WTC11 (cell line): ENCODE measurements at regions not wholly inside any gene's neighbourhood (a gene's known extent, or its start where the extent isn't known, plus 50 kb on each side); places are given as distances from the start of the nearest gene placed in this dataset.

Experiments
- ATAC-seq: fragments of 200-7000 bp; cut with Tn5 transposase; 2 replicates; pipeline ENCODE4 v1.10.0; 2021; ENCODE audit warnings: mild to moderate bottlenecking, moderate library complexity
- CTCF ChIA-PET: fragments of 300-600 bp; sonication (Branson Sonifier 250); formaldehyde crosslinking; loops from one replicate; lab custom pipeline; 2021; ENCODE audit warnings: antibody characterized with exemption; lab: Charles Lee
- POLR2A ChIA-PET: fragments of 350-600 bp; sonication (Branson Sonifier 250); formaldehyde crosslinking; loops from one replicate; lab custom pipeline; 2021; ENCODE audit warnings: antibody characterized with exemption; lab: Charles Lee
- DNase-seq: peaks from one replicate; pipeline ENCODE4 v3.0.0; 2021; ENCODE audit warnings: low spot score
- H3K27ac Mint-ChIP-seq: 2 replicates; pipeline ENCODE4 v1.8.0; 2021; ENCODE audit warnings: mixed read lengths
- H3K27me3 Mint-ChIP-seq: 2 replicates; pipeline ENCODE4 v1.8.0; 2021; ENCODE audit warnings: low read depth, mild to moderate bottlenecking, moderate library complexity, mixed read lengths
- H3K36me3 Mint-ChIP-seq: 2 replicates; pipeline ENCODE4 v1.8.0; 2021; ENCODE audit warnings: mixed read lengths
- H3K4me1 Mint-ChIP-seq: 2 replicates; pipeline ENCODE4 v1.8.0; 2022; ENCODE audit warnings: mixed read lengths
- H3K4me3 Mint-ChIP-seq: 2 replicates; pipeline ENCODE4 v1.8.0; 2021; ENCODE audit warnings: mild to moderate bottlenecking, moderate library complexity, mixed read lengths
- H3K9me3 Mint-ChIP-seq: 2 replicates; pipeline ENCODE4 v1.8.0; 2021; ENCODE audit warnings: mixed read lengths
- CBFB ChIP-seq: sonication (generic); formaldehyde crosslinking; IDR thresholded peaks from 2 replicates; pipeline ENCODE4 v1.8.1; 2022; ENCODE audit warnings: mild to moderate bottlenecking, low read depth, missing genetic modification reagents
- CDX4 ChIP-seq: fragments of 250-450 bp; sonication (Bioruptor Pico); IDR thresholded peaks from 2 replicates; pipeline ENCODE4 v1.9.0; 2021; ENCODE audit warnings: moderate library complexity, mild to moderate bottlenecking, inconsistent platforms, borderline replicate concordance
- CREB1 ChIP-seq: sonication (generic); formaldehyde crosslinking; IDR thresholded peaks from 2 replicates; pipeline ENCODE4 v1.8.0; 2023; ENCODE audit warnings: mild to moderate bottlenecking, missing genetic modification reagents
- CREM ChIP-seq: sonication (generic); formaldehyde crosslinking; IDR thresholded peaks from 2 replicates; pipeline ENCODE4 v1.8.1; 2022; ENCODE audit warnings: mild to moderate bottlenecking, missing genetic modification reagents, moderate library complexity
- ELF4 ChIP-seq: sonication (generic); formaldehyde crosslinking; IDR thresholded peaks from 2 replicates; pipeline ENCODE4 v1.8.1; 2022; ENCODE audit warnings: low read depth, mild to moderate bottlenecking, moderate library complexity, missing genetic modification reagents
- ESRRA ChIP-seq: sonication (generic); formaldehyde crosslinking; IDR thresholded peaks from 2 replicates; pipeline ENCODE4 v1.8.1; 2022; ENCODE audit warnings: mild to moderate bottlenecking, missing genetic modification reagents, borderline replicate concordance
- FOXJ3 ChIP-seq: sonication (generic); formaldehyde crosslinking; IDR thresholded peaks from 2 replicates; pipeline ENCODE4 v1.9.0; 2021; ENCODE audit warnings: missing genetic modification reagents, mild to moderate bottlenecking, borderline replicate concordance
- FOXK1 ChIP-seq: sonication (generic); formaldehyde crosslinking; IDR thresholded peaks from 2 replicates; pipeline ENCODE4 v1.8.0; 2022; ENCODE audit warnings: mild to moderate bottlenecking, moderate library complexity, missing genetic modification reagents
- FOXP4 ChIP-seq: sonication (generic); formaldehyde crosslinking; IDR thresholded peaks from 2 replicates; pipeline ENCODE4 v1.8.0; 2022; ENCODE audit warnings: mild to moderate bottlenecking, missing genetic modification reagents
- IRF1 ChIP-seq: sonication (generic); formaldehyde crosslinking; IDR thresholded peaks from 2 replicates; pipeline ENCODE4 v1.8.0; 2023; ENCODE audit warnings: missing genetic modification reagents
- KAT7 ChIP-seq: sonication (generic); formaldehyde crosslinking; IDR thresholded peaks from 2 replicates; pipeline ENCODE4 v1.8.1; 2023; ENCODE audit warnings: missing genetic modification reagents, mild to moderate bottlenecking, borderline replicate concordance
- MLX ChIP-seq: sonication (generic); formaldehyde crosslinking; IDR thresholded peaks from 2 replicates; pipeline ENCODE4 v1.8.1; 2023; ENCODE audit warnings: mild to moderate bottlenecking, missing genetic modification reagents, moderate library complexity
- MXD4 ChIP-seq: fragments of 250-450 bp; sonication (Bioruptor Pico); IDR thresholded peaks from 2 replicates; pipeline ENCODE4 v1.8.0; 2021; ENCODE audit warnings: mild to moderate bottlenecking, moderate library complexity, borderline replicate concordance
- NFE2L1 ChIP-seq: sonication (generic); formaldehyde crosslinking; IDR thresholded peaks from 2 replicates; pipeline ENCODE4 v1.8.1; 2023; ENCODE audit warnings: missing genetic modification reagents
- SMAD3 ChIP-seq: sonication (generic); formaldehyde crosslinking; IDR thresholded peaks from 2 replicates; pipeline ENCODE4 v1.8.0; 2022; ENCODE audit warnings: missing genetic modification reagents, mild to moderate bottlenecking, borderline replicate concordance
- TP53 ChIP-seq: sonication (generic); formaldehyde crosslinking; IDR thresholded peaks from 2 replicates; pipeline ENCODE4 v1.8.1; 2023; ENCODE audit warnings: mild to moderate bottlenecking, missing genetic modification reagents
- USF1 ChIP-seq: sonication (generic); formaldehyde crosslinking; IDR thresholded peaks from 2 replicates; pipeline ENCODE4 v1.8.0; 2022; ENCODE audit warnings: mild to moderate bottlenecking, missing genetic modification reagents
- ZNF317 ChIP-seq: sonication (generic); formaldehyde crosslinking; IDR thresholded peaks from 2 replicates; pipeline ENCODE4 v1.8.1; 2023; ENCODE audit warnings: low read depth, mild to moderate bottlenecking, moderate library complexity, missing genetic modification reagents, borderline replicate concordance
- ZNF416 ChIP-seq: fragments of 250-450 bp; sonication (Bioruptor Pico); IDR thresholded peaks from 2 replicates; pipeline ENCODE4 v1.9.0; 2021; ENCODE audit warnings: mild to moderate bottlenecking, inconsistent platforms
- ZNF512 ChIP-seq: sonication (generic); formaldehyde crosslinking; IDR thresholded peaks from 2 replicates; pipeline ENCODE4 v1.8.1; 2022; ENCODE audit warnings: missing genetic modification reagents, borderline replicate concordance
- ZNF671 ChIP-seq: fragments of 250-450 bp; sonication (Bioruptor Pico); IDR thresholded peaks from 2 replicates; pipeline ENCODE4 v1.8.0; 2021; ENCODE audit warnings: mild to moderate bottlenecking
- TF ChIP-seq, protein P1 (sequence below): sonication (generic); formaldehyde crosslinking; IDR thresholded peaks from 2 replicates; pipeline ENCODE4 v1.8.1; 2022; ENCODE audit warnings: low read depth, mild to moderate bottlenecking, moderate library complexity, missing genetic modification reagents, borderline replicate concordance
- TF ChIP-seq, protein P2 (sequence below): sonication (generic); formaldehyde crosslinking; IDR thresholded peaks from 2 replicates; pipeline ENCODE4 v1.8.1; 2022; ENCODE audit warnings: mild to moderate bottlenecking, missing genetic modification reagents, moderate library complexity, borderline replicate concordance

GRCh38 chr9:28792716-28793115 lies 1219.4 kb upstream of the C9orf72 start (continued):
- TF ChIP-seq MLX (CRISPR knock-in tag) (no peak), IRF1 (no peak), MXD4 (CRISPR knock-in tag) (no peak), ZNF416 (no peak)
- TF ChIP-seq, all 79 proteins: peak for 0

DNA sequence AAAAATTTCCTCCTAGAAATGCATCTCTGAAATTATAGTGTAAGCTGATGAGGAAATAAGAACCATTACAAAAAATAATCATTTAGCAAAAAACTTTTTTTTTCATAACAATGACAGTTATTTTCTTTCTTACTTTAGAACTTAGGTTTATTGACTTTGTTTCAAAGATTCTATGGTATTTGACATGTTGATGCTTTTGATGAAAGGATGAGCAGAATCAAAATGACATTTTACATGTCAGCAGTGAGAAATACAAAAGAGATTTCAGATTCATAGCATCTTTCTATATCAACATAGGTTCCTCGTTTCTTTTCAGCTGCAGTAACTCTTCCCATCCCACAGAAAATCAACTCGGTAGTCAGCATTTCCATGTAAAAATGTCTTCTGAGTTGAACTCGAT lies 1226.6 kb upstream of the C9orf72 start:
- DNase-seq: no peak
- Mint-ChIP-seq H3K27me3 (no peaks in the 10 kb centered on the region), H3K4me1 (peaks cover 17% of the 10 kb centered on the region), H3K9me3 (no peaks in the 10 kb centered on the region), H3K4me3 (no peak overlapping the region)
- CTCF ChIA-PET: interaction anchor here (1.5 kb wide), 1 partner anchor 26 kb away, joined by 3 read pairs; no protein-coding TSS in a partner anchor
- ATAC-seq: no peak
- TF ChIP-seq ZNF512 (CRISPR knock-in tag): no peak
- TF ChIP-seq, all 79 proteins: peak for 0
- no peak overlapping the region for H3K27ac Mint-ChIP-seq
- POLR2A ChIA-PET: no interaction called here
- H3K36me3 Mint-ChIP-seq: no peaks in the 10 kb centered on the region

DNA sequence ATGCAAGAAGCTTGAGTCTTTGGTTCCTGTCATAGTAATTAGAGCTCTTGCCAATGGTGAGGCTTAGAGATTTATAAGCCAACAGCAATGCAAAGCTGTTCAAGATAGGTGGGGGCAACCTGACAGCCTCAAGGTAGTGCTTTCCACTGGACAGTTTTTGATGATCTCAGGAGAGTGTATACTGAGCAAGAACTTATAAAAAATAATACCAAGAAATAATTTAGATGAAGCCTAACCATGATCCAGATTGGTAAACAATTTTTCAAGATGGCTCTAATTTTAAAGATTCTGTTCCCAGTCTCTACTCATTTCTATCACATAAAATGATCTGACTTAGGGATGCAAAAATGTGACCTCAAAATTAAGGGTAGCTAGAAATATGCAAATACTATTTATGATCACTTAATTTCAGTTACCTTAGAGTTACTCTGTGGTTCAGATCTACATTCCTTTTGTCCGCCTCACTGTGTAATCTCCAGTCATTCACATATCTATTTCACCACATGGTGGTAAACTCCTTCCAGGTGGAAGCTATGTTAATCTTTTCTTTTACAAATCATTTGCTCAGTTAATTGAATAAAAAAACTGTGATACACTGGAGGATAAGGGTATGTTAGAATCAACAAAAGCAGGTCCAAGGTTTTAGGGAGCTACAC lies 1228.0 kb upstream of the C9orf72 start:
- Mint-ChIP-seq H3K27ac (no peak overlapping the region), H3K9me3 (no peaks in the 10 kb centered on the region), H3K27me3 (no peaks in the 10 kb centered on the region), H3K4me1 (peaks cover 20% of the 10 kb centered on the region), H3K36me3 (no peaks in the 10 kb centered on the region), H3K4me3 (no peak overlapping the region)
- no peak for ATAC-seq
- no peak for DNase-seq
- ChIA-PET CTCF (interaction anchor here (1.5 kb wide), 1 partner anchor 27 kb away, joined by 3 read pairs; no protein-coding TSS in a partner anchor), POLR2A (no interaction called here)
- TF ChIP-seq FOXJ3 (CRISPR knock-in tag) (no peak), ZNF317 (CRISPR knock-in tag) (no peak), ZNF671 (CRISPR knock-in tag) (no peak), ELF4 (CRISPR knock-in tag) (no peak), SMAD3 (no peak), FOXP4 (no peak), CDX4 (no peak), CREM (CRISPR knock-in tag) (no peak), TP53 (CRISPR knock-in tag) (no peak), NFE2L1 (no peak), CREB1 (CRISPR knock-in tag) (no peak), FOXK1 (CRISPR knock-in tag) (no peak), ESRRA (no peak), USF1 (no peak), CBFB (CRISPR knock-in tag) (no peak), KAT7 (CRISPR knock-in tag) (no peak)
- TF ChIP-seq, protein P1, sequence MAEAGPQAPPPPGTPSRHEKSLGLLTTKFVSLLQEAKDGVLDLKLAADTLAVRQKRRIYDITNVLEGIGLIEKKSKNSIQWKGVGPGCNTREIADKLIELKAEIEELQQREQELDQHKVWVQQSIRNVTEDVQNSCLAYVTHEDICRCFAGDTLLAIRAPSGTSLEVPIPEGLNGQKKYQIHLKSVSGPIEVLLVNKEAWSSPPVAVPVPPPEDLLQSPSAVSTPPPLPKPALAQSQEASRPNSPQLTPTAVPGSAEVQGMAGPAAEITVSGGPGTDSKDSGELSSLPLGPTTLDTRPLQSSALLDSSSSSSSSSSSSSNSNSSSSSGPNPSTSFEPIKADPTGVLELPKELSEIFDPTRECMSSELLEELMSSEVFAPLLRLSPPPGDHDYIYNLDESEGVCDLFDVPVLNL (CRISPR knock-in tag): no peak
- TF ChIP-seq, protein P2, sequence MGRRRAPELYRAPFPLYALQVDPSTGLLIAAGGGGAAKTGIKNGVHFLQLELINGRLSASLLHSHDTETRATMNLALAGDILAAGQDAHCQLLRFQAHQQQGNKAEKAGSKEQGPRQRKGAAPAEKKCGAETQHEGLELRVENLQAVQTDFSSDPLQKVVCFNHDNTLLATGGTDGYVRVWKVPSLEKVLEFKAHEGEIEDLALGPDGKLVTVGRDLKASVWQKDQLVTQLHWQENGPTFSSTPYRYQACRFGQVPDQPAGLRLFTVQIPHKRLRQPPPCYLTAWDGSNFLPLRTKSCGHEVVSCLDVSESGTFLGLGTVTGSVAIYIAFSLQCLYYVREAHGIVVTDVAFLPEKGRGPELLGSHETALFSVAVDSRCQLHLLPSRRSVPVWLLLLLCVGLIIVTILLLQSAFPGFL (CRISPR knock-in tag): no peak
